H1 (cell line): ENCODE measurements at regions not wholly inside any gene's neighbourhood (a gene's known extent, or its start where the extent isn't known, plus 50 kb on each side); places are given as distances from the start of the nearest gene placed in this dataset.

Source experiments
- CTCF ChIA-PET: fragments of 300-600 bp; sonication (Branson Sonifier 250); formaldehyde crosslinking; loops from one replicate; lab custom pipeline; 2021; ENCODE audit not compliant: partially characterized antibody; lab: Charles Lee
- POLR2A ChIA-PET: fragments of 300-600 bp; sonication (Branson Sonifier 250); formaldehyde crosslinking; loops from one replicate; lab custom pipeline; 2021; ENCODE audit warnings: inconsistent platforms; ENCODE audit not compliant: partially characterized antibody; lab: Charles Lee
- DNase-seq, 2 experiments: peaks; one replicate each; pipeline versions ENCODE4 v3.0.0 to v3.0.0-alpha.2; 2010 to 2022; ENCODE audit warnings: low spot score in 2 of 2, low read depth in 1 of 2, mixed read lengths in 1 of 2
- FAIRE-seq: peaks from 2 replicates; lab custom pipeline; 2011; peaks lifted over from hg19 to GRCh38; lab: Jason Lieb, UNC
- H2AFZ ChIP-seq: 2 replicates; pipeline ENCODE4 v1.8.1; 2012; ENCODE audit warnings: low read length, inconsistent platforms
- H2AK5ac ChIP-seq: 2 replicates; pipeline ENCODE4 v1.6.1; 2013; ENCODE audit warnings: low read depth, low read length
- H2BK120ac ChIP-seq: replicated peaks from 2 replicates; pipeline ENCODE3; 2013; ENCODE audit warnings: low read depth, low read length, inconsistent platforms
- H2BK12ac ChIP-seq: 2 replicates; pipeline ENCODE4 v1.6.1; 2013; ENCODE audit warnings: low read depth, low read length
- H2BK15ac ChIP-seq: 2 replicates; pipeline ENCODE4 v1.6.1; 2013; ENCODE audit warnings: low read length
- H2BK20ac ChIP-seq: 2 replicates; pipeline ENCODE4 v1.6.1; 2013; ENCODE audit warnings: low read length
- H2BK5ac ChIP-seq: 2 replicates; pipeline ENCODE4 v1.6.1; 2013; ENCODE audit warnings: low read depth, low read length
- H3K14ac ChIP-seq: 2 replicates; pipeline ENCODE4 v1.6.1; 2013; ENCODE audit warnings: inconsistent platforms; ENCODE audit not compliant: insufficient read length
- H3K18ac ChIP-seq: 2 replicates; pipeline ENCODE4 v1.6.1; 2013; ENCODE audit warnings: low read length; ENCODE audit errors: extremely low read depth
- H3K23ac ChIP-seq: 2 replicates; pipeline ENCODE4 v1.6.1; 2013; ENCODE audit warnings: inconsistent platforms; ENCODE audit not compliant: insufficient read length
- H3K23me2 ChIP-seq: 2 replicates; pipeline ENCODE4 v1.6.1; 2013; ENCODE audit warnings: low read depth, low read length
- H3K27ac ChIP-seq: 2 replicates; pipeline ENCODE4 v1.6.1; 2011; ENCODE audit warnings: low read depth, low read length, inconsistent platforms
- H3K27me3 ChIP-seq, 4 experiments: replicated peaks in 1 of 4; 1 replicate in 1 of 4; 2 replicates in 3 of 4; pipeline versions ENCODE4 v1.6.1 to v1.8.1; 2011 to 2013; ENCODE audit warnings: low read length in 3 of 4, mild to moderate bottlenecking in 3 of 4, inconsistent platforms in 2 of 4, mixed read lengths in 2 of 4, moderate library complexity in 1 of 4; ENCODE audit not compliant: control insufficient read depth in 3 of 4, insufficient read depth in 3 of 4; ENCODE audit errors: extremely low read depth in 1 of 4
- H3K36me3 ChIP-seq, 4 experiments: 2 replicates each; pipeline versions ENCODE4 v1.6.1 to v1.8.1; 2011 to 2013; ENCODE audit warnings: mild to moderate bottlenecking in 4 of 4, low read length in 3 of 4, moderate library complexity in 2 of 4, control low read depth in 1 of 4, inconsistent platforms in 1 of 4; ENCODE audit not compliant: insufficient read depth in 4 of 4, control insufficient read depth in 2 of 4
- H3K4ac ChIP-seq: replicated peaks from 2 replicates; pipeline ENCODE3; 2013; ENCODE audit warnings: low read length, low read depth, mixed read lengths, inconsistent platforms; ENCODE audit not compliant: insufficient read length
- H3K4me1 ChIP-seq, 4 experiments: replicated peaks in 1 of 4; 1 replicate in 1 of 4; 2 replicates in 3 of 4; pipeline versions ENCODE4 v1.6.1 to v1.8.1; 2011 to 2013; ENCODE audit warnings: low read length in 3 of 4, inconsistent platforms in 2 of 4, mixed read lengths in 1 of 4; ENCODE audit not compliant: insufficient read depth in 4 of 4, control insufficient read depth in 3 of 4
- H3K4me2 ChIP-seq, 2 experiments: 2 replicates each; pipeline versions ENCODE4 v1.6.1 to v1.8.1; 2011 to 2013; ENCODE audit warnings: low read depth in 2 of 2, low read length in 2 of 2, control low read depth in 1 of 2, inconsistent platforms in 1 of 2, mild to moderate bottlenecking in 1 of 2; ENCODE audit not compliant: insufficient read depth in 1 of 2
- H3K4me3 ChIP-seq, 4 experiments: fragments of 200-600, 300-600 bp in 1 of 4; sonication (generic), shearing (Covaris generic), sonication (Bioruptor Twin) in 1 of 4; 2 replicates each; pipeline versions ENCODE4 v1.5.1 to v1.8.1; 2011 to 2016; ENCODE audit warnings: low read length in 4 of 4, low read depth in 3 of 4, control low read depth in 2 of 4, inconsistent platforms in 2 of 4, mild to moderate bottlenecking in 2 of 4, mixed read lengths in 1 of 4, moderate library complexity in 1 of 4; ENCODE audit not compliant: insufficient read depth in 2 of 4; ENCODE audit errors: extremely low read depth in 1 of 4
- H3K56ac ChIP-seq: replicated peaks from 2 replicates; pipeline ENCODE3; 2013; ENCODE audit warnings: low read depth, mild to moderate bottlenecking, mixed read lengths, low read length, inconsistent platforms; ENCODE audit not compliant: insufficient read length
- H3K79me1 ChIP-seq: 2 replicates; pipeline ENCODE4 v1.6.1; 2013; ENCODE audit warnings: low read depth, low read length, control low read depth
- H3K79me2 ChIP-seq, 2 experiments: 2 replicates each; pipeline versions ENCODE4 v1.6.1 to v1.8.1; 2012 to 2013; ENCODE audit warnings: low read length in 2 of 2, mild to moderate bottlenecking in 2 of 2, inconsistent platforms in 1 of 2; ENCODE audit not compliant: insufficient read depth in 2 of 2, control insufficient read depth in 1 of 2
- H3K9ac ChIP-seq, 4 experiments: replicated peaks in 1 of 4; 1 replicate in 1 of 4; 2 replicates in 3 of 4; pipeline versions ENCODE4 v1.6.1 to v1.8.1; 2011 to 2013; ENCODE audit warnings: low read depth in 3 of 4, low read length in 3 of 4, control low read depth in 2 of 4, mild to moderate bottlenecking in 2 of 4, moderate library complexity in 2 of 4, inconsistent platforms in 1 of 4; ENCODE audit errors: extremely low read depth in 1 of 4
- H3K9me3 ChIP-seq, 2 experiments: 2 replicates each; pipeline versions ENCODE4 v1.6.1 to v1.8.1; 2012 to 2013; ENCODE audit warnings: mild to moderate bottlenecking in 2 of 2, moderate library complexity in 2 of 2, control low read depth in 1 of 2, inconsistent platforms in 1 of 2, low read depth in 1 of 2, low read length in 1 of 2, mixed read lengths in 1 of 2; ENCODE audit not compliant: insufficient read depth in 2 of 2
- H4K20me1 ChIP-seq, 2 experiments: replicated peaks in 1 of 2; 2 replicates each; pipeline versions ENCODE3 to v1.8.1; 2011 to 2013; ENCODE audit warnings: inconsistent platforms in 2 of 2, low read length in 2 of 2, mild to moderate bottlenecking in 1 of 2; ENCODE audit not compliant: insufficient read depth in 2 of 2, control insufficient read depth in 1 of 2
- H4K5ac ChIP-seq: 2 replicates; pipeline ENCODE4 v1.6.1; 2013; ENCODE audit warnings: low read length, low read depth, mixed read lengths, inconsistent platforms; ENCODE audit not compliant: insufficient read length
- H4K8ac ChIP-seq: 2 replicates; pipeline ENCODE4 v1.8.0; 2013; ENCODE audit warnings: mild to moderate bottlenecking, moderate library complexity, low read length, inconsistent platforms; ENCODE audit not compliant: insufficient read depth; ENCODE audit errors: extremely low read depth
- H4K91ac ChIP-seq: replicated peaks from 2 replicates; pipeline ENCODE3; 2013; ENCODE audit warnings: low read length, mixed read lengths, inconsistent platforms; ENCODE audit not compliant: insufficient read length
- BCL11A ChIP-seq, 2 experiments: IDR thresholded peaks; one replicate each; pipeline ENCODE4 v1.6.1; 2011; ENCODE audit warnings: low read depth in 2 of 2, low read length in 2 of 2, mild to moderate bottlenecking in 2 of 2
- EZH2 ChIP-seq: fragments of 200-600 bp; sonication (generic); IDR thresholded peaks from 2 replicates; pipeline ENCODE4 v1.7.1; 2012; ENCODE audit warnings: low read depth, mild to moderate bottlenecking, moderate library complexity, low read length, inconsistent platforms; ENCODE audit not compliant: severe bottlenecking
- HDAC6 ChIP-seq: IDR thresholded peaks from one replicate; pipeline ENCODE4 v1.7.1; 2012; ENCODE audit warnings: low read depth, mild to moderate bottlenecking, inconsistent platforms, low read length, moderate library complexity
- MAX ChIP-seq: IDR thresholded peaks from 2 replicates; pipeline ENCODE4 v1.6.1; 2012; ENCODE audit warnings: inconsistent platforms
- NANOG ChIP-seq: IDR thresholded peaks from 2 replicates; pipeline ENCODE4 v1.6.1; 2011; ENCODE audit warnings: low read length, low read depth, mild to moderate bottlenecking, inconsistent platforms; ENCODE audit not compliant: insufficient read depth, poor library complexity, severe bottlenecking
- SP2 ChIP-seq: IDR thresholded peaks from 2 replicates; pipeline ENCODE4 v1.6.1; 2012; ENCODE audit warnings: mild to moderate bottlenecking, low read length, inconsistent platforms
- WGBS, 2 experiments: shearing (Covaris generic) in 1 of 2; methylation state at CpG; one replicate each; pipeline versions ENCODE4 v1.1.6 to v1.1.7; 2013 to 2015; ENCODE audit warnings: low lambda C conversion rate in 2 of 2, mixed read lengths in 2 of 2, inconsistent platforms in 1 of 2, low coverage in 1 of 2, missing lambda C conversion rate in 1 of 2; ENCODE audit not compliant: insufficient replicate concordance in 2 of 2, insufficient coverage in 1 of 2, insufficient read length in 1 of 2; ENCODE audit errors: extremely low coverage in 1 of 2, missing lambda C conversion rate in 1 of 2; 5-methylcytosine and 5-hydroxymethylcytosine counted together

- H4K91ac ChIP-seq = no peak overlapping the region
- H3K4me1 ChIP-seq = no peaks in the 10 kb centered on the region
- no peak overlapping the region for H2BK120ac ChIP-seq
- no peaks in the 10 kb centered on the region for H3K27me3 ChIP-seq
- H2AFZ ChIP-seq = no peak overlapping the region
- no peak overlapping the region for H3K23ac ChIP-seq
- no peak overlapping the region for H3K4ac ChIP-seq
- H3K79me1 ChIP-seq = no peaks in the 10 kb centered on the region
- H4K8ac ChIP-seq = no peak overlapping the region
- H3K4me3 ChIP-seq = no peak overlapping the region
- no peak overlapping the region for H4K5ac ChIP-seq
- POLR2A ChIA-PET = no interaction called here
- no peak overlapping the region for H2BK15ac ChIP-seq
- no peaks in the 10 kb centered on the region for H3K9me3 ChIP-seq
- no peaks in the 10 kb centered on the region for H3K23me2 ChIP-seq
- H4K20me1 ChIP-seq = no peaks in the 10 kb centered on the region
- H3K27ac ChIP-seq = no peak overlapping the region
- DNase-seq (no peak), FAIRE-seq (no peak)
- H3K79me2 ChIP-seq = no peaks in the 10 kb centered on the region
- H2BK5ac ChIP-seq = no peak overlapping the region
- no peak overlapping the region for H3K9ac ChIP-seq
- TF ChIP-seq BCL11A (IDR thresholded peaks at IDR 0.05; ENCODE audit: low read depth in 2 of 2, low read length in 2 of 2) (no peak), HDAC6 (no peak), NANOG (no peak), EZH2 (no peak), SP2 (no peak), MAX (no peak)
- H3K56ac ChIP-seq = no peak overlapping the region
- WGBS, 2 experiments = 90% methylated on average over 6 of the region's 6 CpGs; no CpG with 5 or more reads in 1 of the 2 experiments
- CTCF ChIA-PET = interaction anchor here (1.0 to 1.1 kb wide), 2 partner anchors 15 to 569 kb away, joined by 3 to 4 read pairs; no protein-coding TSS in a partner anchor
- no peak overlapping the region for H3K14ac ChIP-seq
- H2AK5ac ChIP-seq = no peak overlapping the region
- no peak overlapping the region for H2BK12ac ChIP-seq
- H3K36me3 ChIP-seq = no peaks in the 10 kb centered on the region
- no peak overlapping the region for H2BK20ac ChIP-seq
- no peak overlapping the region for H3K4me2 ChIP-seq
- H3K18ac ChIP-seq = no peak overlapping the region
Measured at GRCh38 chr13:81304121-81304659, 963.3 kb upstream of the SPRY2 start.
